HG03196 (cell line): ENCODE measurements at regions not wholly inside any gene's neighbourhood (a gene's known extent, or its start where the extent isn't known, plus 50 kb on each side); places are given as distances from the start of the nearest gene placed in this dataset.

ENCODE experiments used
- ATAC-seq: cut with Tn5 transposase; IDR thresholded peaks from one replicate; pipeline ENCODE4 v1.9.1; 2021; ENCODE audit not compliant: unreplicated experiment

DNA sequence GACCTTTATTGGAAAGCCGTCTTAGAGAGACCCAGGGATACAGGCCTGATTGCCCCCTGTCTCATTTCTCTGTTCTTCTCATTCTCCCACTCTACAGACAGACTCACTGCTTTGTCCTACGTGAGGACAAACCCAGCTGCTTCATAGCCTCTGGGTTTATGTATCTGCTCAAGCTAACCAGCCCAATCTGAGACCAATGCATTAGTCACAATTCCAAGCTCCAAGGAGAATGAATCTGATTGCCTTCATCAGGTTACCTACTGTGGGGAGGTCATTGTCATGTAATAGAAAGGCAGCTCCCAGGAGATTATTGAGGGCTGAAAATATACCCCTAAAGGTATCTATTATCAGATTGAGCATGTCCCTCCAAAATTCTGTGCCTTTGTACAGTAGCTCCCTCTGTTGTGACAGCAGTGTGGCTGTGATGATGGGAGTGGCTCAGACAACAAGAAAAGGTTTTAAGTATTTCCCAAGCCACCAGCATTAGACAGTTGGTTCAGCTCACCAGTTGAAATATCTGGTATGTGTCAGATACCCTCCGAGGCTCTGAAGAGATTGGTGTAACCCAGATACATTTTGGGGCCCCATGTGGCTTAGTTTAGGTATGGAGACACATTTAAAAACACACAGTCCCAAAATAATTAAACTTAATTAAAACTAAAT, 123.1 kb upstream of the EEPD1 start:
- no peak for ATAC-seq

GRCh38 chr7:36032361-36032818, 120.7 kb upstream of the EEPD1 start:
- no peak for ATAC-seq

- ATAC-seq: no peak
Observed at GRCh38 chr7:36034020-36034419, 119.0 kb upstream of the EEPD1 start.

- no peak for ATAC-seq
Observed at GRCh38 chr7:36035186-36035585, 117.9 kb upstream of the EEPD1 start.

DNA sequence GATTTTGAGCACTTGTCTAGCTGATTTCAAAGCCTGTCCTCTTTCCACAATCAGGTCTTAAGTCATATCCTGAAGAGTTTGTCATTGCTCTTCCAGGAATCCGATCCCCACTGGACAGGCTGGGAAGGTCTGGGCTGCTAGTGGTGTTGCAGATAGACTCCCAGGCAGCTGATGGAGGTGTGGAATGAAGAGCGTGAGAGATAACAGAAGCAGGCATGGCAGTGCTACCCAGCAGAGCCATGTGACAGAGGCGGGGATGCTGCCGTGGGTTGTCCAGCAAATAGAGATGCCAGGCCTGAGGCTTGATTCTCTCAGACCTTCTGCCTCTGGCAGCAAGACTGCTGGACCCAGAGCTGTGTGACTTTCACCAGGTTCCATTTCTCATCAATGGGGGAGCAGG, 116.5 kb upstream of the EEPD1 start:
- no peak for ATAC-seq

- no peak for ATAC-seq
Observed at GRCh38 chr7:36037121-36037662, 115.9 kb upstream of the EEPD1 start.

DNA sequence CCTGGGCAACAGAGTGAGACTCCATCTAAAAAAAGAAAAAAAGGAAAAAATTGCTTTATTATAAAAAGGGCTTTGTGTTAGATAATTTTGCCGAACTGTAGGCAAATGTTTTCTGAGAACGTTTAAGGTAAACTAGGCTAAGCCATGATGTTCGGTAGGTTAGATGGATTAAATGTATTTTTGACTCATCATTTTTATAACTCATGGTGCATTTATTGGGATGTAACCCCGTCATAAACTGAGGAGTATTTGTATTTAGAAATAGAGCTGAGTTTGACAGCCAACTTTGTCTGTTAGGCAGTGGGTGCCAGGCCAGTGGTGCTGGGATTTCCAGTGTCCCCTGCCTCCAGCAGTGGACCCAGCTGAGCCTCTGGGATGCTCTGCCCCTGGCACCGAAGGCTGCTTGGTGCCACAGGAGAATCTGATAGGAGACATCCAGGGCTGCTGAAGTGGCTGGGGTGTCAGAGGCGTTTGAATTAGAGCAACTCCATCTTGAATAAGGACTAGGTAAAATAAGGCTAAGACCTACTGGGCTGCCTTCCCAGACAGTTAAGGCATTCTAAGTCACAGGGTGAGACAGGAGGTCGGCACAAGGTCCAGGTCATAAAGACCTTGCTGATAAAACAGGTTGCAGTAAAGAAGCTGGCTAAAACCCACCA, 114.9 kb upstream of the EEPD1 start:
- ATAC-seq: no peak

DNA sequence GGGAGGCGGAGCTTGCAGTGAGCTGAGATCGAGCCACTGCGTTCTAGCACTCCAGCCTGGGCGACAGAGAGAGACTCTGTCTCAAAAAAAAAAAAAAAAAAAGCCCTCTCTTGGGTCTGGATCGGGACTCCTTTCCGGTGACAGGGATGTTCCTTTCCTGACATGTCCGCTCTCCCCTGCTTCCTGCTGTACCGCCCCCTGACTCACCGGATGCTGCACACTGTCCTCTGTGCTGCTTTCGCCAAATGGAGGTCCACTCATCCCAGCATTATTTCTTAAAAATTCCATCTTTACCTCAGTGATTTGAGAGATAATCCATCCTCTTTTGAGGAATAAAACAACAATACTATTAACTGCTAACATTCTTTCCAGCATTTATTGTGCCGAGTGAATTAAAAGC, 113.8 kb upstream of the EEPD1 start:
- no peak for ATAC-seq

DNA sequence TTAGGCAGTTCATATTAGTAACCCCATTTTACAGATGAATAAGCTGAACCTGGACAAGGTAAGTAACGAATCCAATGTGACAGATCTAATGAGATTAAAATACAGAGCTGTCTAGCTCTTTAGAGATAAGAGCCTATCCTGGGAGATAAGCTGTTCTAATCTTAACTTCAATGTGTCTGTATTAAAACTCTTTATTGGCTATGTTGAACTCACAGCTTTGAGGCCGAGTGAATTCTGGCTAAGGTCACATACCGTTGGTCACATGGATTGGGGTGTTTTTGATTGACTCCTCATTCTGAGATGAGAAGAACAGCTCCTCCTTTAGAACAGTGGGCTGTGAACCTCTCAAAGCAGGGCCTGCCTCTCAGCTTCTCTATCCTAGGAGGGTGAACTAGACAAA, 113.4 kb upstream of the EEPD1 start:
- ATAC-seq: no peak

DNA sequence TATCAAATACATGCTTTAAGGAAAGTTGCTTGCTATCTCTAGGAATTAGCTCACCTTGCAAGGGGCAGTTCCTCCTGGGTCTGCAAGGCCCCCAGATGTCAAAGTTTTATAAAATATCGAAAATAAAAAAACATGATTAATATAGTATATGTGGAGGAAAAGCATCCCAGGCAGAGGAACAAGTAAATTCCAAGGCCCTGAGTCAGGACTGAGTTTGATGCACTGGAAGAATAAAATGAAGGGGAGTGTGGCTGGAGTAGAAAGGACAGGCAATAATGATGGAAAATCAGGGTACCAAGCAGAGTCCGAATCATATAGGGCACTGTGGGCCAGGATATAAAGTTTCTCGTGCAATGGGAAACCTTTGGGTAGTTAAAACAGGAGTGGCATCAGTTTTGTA, 112.4 kb upstream of the EEPD1 start:
- no peak for ATAC-seq

DNA sequence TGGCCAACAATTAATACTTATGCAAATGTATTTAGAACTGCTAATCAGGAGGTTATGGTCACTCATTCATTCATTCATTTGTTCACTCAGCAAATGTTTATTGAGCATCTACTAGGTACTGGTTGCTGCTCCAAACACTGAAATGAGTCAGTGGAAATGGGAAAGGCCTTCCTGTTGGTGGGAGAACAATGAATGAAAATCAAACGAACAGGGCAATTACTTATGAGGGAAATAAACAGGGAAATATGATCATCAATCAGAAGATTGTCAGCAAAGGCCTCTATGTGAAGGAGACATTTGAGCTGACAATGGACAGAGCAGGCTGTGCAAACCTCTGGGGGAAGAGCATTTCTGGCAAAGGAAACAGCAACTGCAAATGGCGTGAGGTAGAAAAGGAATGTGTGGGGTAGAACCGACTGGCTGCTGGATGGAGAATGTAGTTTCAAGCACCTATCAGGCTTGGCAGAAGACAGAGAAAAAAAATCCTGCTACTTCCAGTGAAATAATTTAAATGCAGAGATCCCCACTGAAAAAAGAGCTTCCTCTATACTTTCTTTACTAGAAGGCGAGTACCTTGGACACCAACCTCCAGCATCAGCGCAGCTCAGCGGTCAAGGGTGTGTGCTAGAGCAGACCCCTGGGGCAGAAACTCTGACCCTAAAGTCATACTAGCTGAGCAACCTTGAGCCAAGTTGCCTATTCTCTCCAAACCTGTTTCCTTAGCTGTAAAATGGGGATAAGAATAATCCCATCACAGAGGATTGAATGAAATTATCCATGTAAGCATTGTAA, 108.8 kb upstream of the EEPD1 start:
- ATAC-seq: no peak

DNA sequence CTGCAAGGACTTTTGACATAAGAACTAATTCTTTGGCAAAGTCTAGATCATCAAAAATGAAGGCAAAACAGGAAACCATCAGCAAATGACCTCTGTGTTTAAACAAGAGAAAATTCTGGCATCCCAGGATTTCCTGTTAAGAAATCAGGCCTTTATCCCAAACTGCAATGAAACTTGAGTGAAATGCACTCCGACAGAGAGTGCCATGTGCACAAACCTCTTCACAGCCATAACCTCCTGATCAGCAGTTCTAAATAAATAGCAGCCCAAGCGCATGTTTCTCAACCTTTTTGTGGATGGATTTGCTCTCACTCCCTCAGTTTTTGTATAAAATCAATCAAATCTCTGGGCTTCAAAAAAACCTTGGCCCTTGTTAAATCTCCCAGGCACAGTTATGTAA, 107.7 kb upstream of the EEPD1 start:
- no peak for ATAC-seq

DNA sequence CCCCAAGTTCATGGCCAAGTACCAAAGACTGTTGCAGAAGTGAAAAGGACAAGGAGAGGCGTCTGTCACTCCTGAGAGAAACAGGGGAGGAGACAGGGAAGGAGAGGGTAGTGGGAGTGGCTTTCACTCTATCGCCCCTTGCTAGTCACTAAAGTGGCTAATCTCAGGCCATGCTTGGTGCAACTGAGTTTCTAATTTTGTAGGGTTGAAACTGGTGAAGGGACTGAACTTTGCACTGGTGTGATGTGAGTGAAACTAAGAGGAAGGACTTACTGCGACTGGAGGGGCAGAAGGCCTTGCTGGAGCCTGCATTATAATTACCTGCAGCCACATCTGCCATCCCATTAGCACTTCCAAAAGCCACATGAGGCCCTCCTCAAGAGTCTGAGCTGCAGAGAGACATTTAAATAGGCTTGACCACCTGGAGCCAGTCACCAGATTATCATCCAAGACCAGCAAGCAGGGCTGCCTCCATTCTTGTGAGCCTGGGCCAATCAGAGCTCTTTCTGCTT, 107.2 kb upstream of the EEPD1 start:
- ATAC-seq: no peak

DNA sequence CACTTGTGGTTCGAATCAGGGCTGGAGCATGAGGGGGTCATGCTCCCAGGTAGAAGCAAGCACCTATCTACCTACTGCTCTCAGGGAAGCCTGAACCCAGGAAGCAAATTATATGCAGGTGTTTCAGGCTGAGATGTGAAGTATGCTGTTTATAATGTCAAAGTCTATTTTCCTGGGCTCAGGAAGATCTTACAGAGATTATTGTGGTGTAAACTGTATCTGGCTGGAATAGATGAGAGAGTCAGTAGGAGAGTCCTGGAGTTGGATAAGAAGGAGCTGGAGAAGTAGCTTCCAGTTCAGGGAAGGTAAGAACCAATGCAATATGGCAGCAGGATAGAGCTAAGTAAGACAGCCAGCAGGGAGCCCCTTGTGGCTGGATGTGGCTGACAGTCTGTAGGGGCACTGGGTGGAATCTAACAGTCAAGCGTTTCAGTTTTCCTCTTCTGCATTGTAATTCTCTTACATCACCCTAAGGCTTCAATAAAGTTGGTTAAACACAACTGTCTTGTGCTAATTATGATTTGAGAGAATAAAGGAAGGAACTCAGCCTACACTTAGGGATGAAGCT, 105.9 kb upstream of the EEPD1 start:
- no peak for ATAC-seq

GRCh38 chr7:36048141-36048901, 104.7 kb upstream of the EEPD1 start:
- no peak for ATAC-seq

DNA sequence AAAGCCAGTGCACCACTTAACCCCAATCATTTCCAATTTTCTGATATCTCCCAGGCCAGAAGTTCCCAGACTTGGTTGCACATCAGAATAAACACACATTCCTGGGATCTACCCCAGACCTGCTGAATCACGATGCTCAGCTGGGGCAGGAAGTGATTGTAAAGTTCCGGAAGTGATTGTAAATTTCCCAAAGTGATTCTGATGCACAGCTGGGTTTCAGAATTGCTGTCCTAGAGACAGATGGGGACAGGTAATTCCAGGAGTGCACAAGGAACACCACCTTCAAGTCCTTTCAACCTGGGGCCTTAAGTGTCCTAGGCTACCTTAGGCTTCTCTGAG, 104.2 kb upstream of the EEPD1 start:
- no peak for ATAC-seq

DNA sequence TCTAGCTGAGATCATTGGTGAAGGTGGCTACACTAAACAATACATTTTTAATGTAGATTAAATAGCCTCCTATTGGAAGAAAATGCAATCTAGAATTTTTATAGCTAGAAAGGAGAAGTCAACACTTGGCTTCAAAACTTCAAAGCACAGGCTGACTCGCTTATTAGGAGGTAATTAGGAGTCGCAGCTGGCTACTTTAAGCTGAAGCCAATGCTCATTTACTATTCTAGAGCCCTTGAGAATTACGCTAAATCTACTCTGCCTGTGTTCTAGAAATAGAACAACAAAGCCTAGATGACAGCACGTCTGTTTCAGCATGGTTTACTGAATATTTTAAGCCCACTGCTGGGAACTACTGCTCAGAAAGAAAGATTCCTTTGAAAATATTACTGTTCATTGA, 101.6 kb upstream of the EEPD1 start:
- ATAC-seq: no peak

DNA sequence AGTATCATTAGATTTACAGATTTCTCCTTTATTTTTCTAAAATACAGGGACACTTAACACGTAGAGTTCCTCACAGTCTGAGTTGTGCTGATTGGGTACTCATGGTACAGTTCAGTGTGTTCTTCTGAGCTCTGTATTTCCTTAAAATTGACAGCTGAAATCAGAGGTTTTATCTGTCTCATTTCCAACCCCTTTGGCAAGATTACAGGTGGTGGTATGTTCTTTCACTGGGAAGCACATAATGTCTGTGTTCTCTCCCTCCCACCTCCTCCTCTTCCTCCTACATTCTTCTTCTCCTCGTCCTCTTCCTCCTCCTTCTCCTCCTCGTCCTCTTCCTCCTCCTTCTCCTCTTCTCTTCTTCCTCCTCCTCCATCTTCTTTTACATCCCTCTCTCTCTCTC, 99.5 kb upstream of the EEPD1 start:
- no peak for ATAC-seq

- ATAC-seq: no peak
Observed at GRCh38 chr7:36054637-36055036, 98.4 kb upstream of the EEPD1 start.

GRCh38 chr7:36055207-36055606, 97.8 kb upstream of the EEPD1 start:
- ATAC-seq: no peak

GRCh38 chr7:36057323-36057722, 95.7 kb upstream of the EEPD1 start:
- no peak for ATAC-seq
